ENCODE measurements at regions not wholly inside any gene's neighbourhood (a gene's known extent, or its start where the extent isn't known, plus 50 kb on each side); places are given as distances from the start of the nearest gene placed in this dataset.
"Not testable (repeated sequence)": the region's sequence is repeated elsewhere in the genome, so short reads cannot be mapped to it uniquely, and the experiment has no call there.

DNA sequence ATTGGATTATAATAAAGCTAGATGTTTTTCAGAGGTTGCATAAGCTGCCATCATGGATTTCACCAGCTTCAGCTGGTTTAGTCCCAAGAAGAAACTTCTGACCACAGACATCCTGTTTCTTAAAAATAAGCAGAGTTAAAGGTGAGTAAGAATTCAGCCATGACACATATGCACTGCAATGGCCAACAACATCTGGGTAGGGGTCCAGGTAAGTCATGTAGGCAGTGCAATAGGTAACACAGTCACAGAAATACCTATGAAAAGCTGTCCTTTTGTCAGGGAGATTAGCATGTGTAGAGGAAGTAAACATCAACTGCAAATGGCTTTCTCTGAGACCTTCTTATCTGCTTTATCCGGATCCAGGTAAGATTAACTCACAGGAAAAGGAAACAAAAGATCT is 85.6 kb downstream of the PPIAL4G start:
- WGBS (ENCODE audit: low lambda C conversion rate) = 33% methylated on average over 1 of the region's 1 CpG
- H3K79me2 ChIP-seq (ENCODE audit: insufficient read depth); H2AFZ ChIP-seq (ENCODE audit: low read depth); DNase-seq; H4K20me1 ChIP-seq (ENCODE audit: insufficient read depth); H3K9me2 ChIP-seq; H3K9ac ChIP-seq; H3K36me3 ChIP-seq (replicated peaks in 1 of 2; ENCODE audit: control insufficient read depth in 1 of 2, insufficient read depth in 2 of 2, low read length in 1 of 2); H3K27ac ChIP-seq (ENCODE audit: low read depth in 2 of 2, low read length in 1 of 2); H3K9me3 ChIP-seq; CTCF ChIA-PET; H3K4me3 ChIP-seq (ENCODE audit: low read depth in 2 of 2, low read length in 1 of 2); H3F3A ChIP-seq (replicated peaks; ENCODE audit: insufficient read depth); POLR2A ChIA-PET; H3K27me3 ChIP-seq (ENCODE audit: insufficient read depth); H3K4me2 ChIP-seq; H3K4me1 ChIP-seq (ENCODE audit: control insufficient read depth in 1 of 2, insufficient read depth in 2 of 2, low read depth in 1 of 2, low read length in 1 of 2): not testable (repeated sequence)

GRCh38 chr1:148392505-148392904 is 90.6 kb downstream of the PPIAL4G start:
- H3K4me1 ChIP-seq (ENCODE audit: control insufficient read depth in 1 of 2, insufficient read depth in 2 of 2, low read depth in 1 of 2, low read length in 1 of 2); H4K20me1 ChIP-seq (ENCODE audit: insufficient read depth); POLR2A ChIA-PET; H3K9me2 ChIP-seq; H3K27me3 ChIP-seq (ENCODE audit: insufficient read depth); H3K79me2 ChIP-seq (ENCODE audit: insufficient read depth); H3K27ac ChIP-seq (ENCODE audit: low read depth in 2 of 2, low read length in 1 of 2); H3K9ac ChIP-seq; H3K36me3 ChIP-seq (replicated peaks in 1 of 2; ENCODE audit: control insufficient read depth in 1 of 2, insufficient read depth in 2 of 2, low read length in 1 of 2); DNase-seq; H3F3A ChIP-seq (replicated peaks; ENCODE audit: insufficient read depth); H2AFZ ChIP-seq (ENCODE audit: low read depth); H3K9me3 ChIP-seq; H3K4me3 ChIP-seq (ENCODE audit: low read depth in 2 of 2, low read length in 1 of 2); H3K4me2 ChIP-seq; CTCF ChIA-PET: not testable (repeated sequence)
- WGBS (ENCODE audit: low lambda C conversion rate) = 38% methylated on average over 2 of the region's 2 CpGs

DNA sequence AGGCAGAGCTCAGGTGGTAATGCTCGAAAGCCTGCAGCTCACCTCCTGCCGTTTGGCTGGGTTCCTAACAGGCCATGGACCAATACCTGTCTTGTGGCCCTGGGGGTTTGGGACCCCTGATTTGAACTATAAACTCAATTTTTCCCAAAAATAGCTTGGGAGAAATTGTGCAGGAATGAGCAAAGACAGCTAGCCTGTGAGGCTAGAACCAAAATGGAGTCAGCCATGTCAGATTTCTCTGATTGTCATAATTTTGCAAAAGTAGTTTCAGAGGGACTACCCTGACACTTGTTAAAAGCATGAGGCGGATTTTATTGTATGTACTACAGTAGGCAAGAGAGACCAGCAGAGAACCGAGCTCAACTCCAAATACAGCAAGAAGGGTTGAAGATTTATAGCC is 91.8 kb downstream of the PPIAL4G start:
- H3K9ac ChIP-seq, POLR2A ChIA-PET, H3K9me3 ChIP-seq: not testable (repeated sequence)

DNA sequence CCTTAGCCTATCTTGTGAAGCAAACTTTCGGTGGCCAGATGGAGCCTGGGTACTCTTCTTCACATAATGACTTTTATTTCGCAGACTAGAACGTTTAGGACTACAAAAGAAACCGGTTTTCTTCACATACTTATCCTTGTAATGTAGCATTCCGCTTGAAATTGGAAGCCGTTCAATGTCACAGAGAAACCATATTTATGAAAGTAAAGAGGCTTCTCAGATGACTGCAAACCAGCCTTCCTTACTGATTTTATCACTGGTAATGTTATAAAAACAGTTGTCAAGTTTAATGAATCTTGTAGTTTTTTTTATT is 94.1 kb downstream of the PPIAL4G start:
- ChIA-PET POLR2A (no interaction called here), CTCF (no interaction called here)
- no peak for DNase-seq
- H3F3A ChIP-seq (replicated peaks; ENCODE audit: insufficient read depth) = no peaks in the 10 kb centered on the region
- H3K36me3 ChIP-seq (replicated peaks in 1 of 2; ENCODE audit: control insufficient read depth in 1 of 2, insufficient read depth in 2 of 2, low read length in 1 of 2) = no peaks in the 10 kb centered on the region
- H3K4me3 ChIP-seq (ENCODE audit: low read depth in 2 of 2, low read length in 1 of 2) = peak overlapping the region; percentile 22 to 56
- H3K9ac ChIP-seq = no peak overlapping the region
- no peak overlapping the region for H3K27ac ChIP-seq (ENCODE audit: low read depth in 2 of 2, low read length in 1 of 2)
- no peaks in the 10 kb centered on the region for H3K79me2 ChIP-seq (ENCODE audit: insufficient read depth)
- 7% methylated on average over 6 of the region's 6 CpGs for WGBS (ENCODE audit: low lambda C conversion rate)
- peak overlapping the region; percentile 62; the same call in 1 of the 2 replicates for H3K4me2 ChIP-seq
- no peaks in the 10 kb centered on the region for H3K9me3 ChIP-seq
- H2AFZ ChIP-seq (ENCODE audit: low read depth) = peak overlapping the region; percentile 95
- H3K27me3 ChIP-seq (ENCODE audit: insufficient read depth) = no peaks in the 10 kb centered on the region
- no peaks in the 10 kb centered on the region for H3K9me2 ChIP-seq
- no peaks in the 10 kb centered on the region; a peak in 1 of 4 replicates for H3K4me1 ChIP-seq (ENCODE audit: control insufficient read depth in 1 of 2, insufficient read depth in 2 of 2, low read depth in 1 of 2, low read length in 1 of 2)
- no peaks in the 10 kb centered on the region for H4K20me1 ChIP-seq (ENCODE audit: insufficient read depth)
- TF ChIP-seq SMC3 (IDR thresholded peaks at IDR 0.05; ENCODE audit: low read depth, low read length) (no peak), GATA2 (CRISPR knock-in tag; IDR thresholded peaks at IDR 0.05) (no peak), FOXJ3 (CRISPR knock-in tag; IDR thresholded peaks at IDR 0.05) (no peak), EZH2phosphoT487 (IDR thresholded peaks at IDR 0.05; ENCODE audit: borderline replicate concordance, low read depth) (no peak), FOXM1 (IDR thresholded peaks at IDR 0.05; ENCODE audit: low read depth) (no peak), ELF1 (IDR thresholded peaks at IDR 0.05) (no peak), FOSL2 (IDR thresholded peaks at IDR 0.05; ENCODE audit: borderline replicate concordance, low read depth) (no peak), TAF1 (IDR thresholded peaks at IDR 0.05; ENCODE audit: borderline replicate concordance, low read depth, low read length) (no peak), MXI1 (IDR thresholded peaks at IDR 0.05; ENCODE audit: low read depth, low read length) (no peak), USF2 (IDR thresholded peaks at IDR 0.05; ENCODE audit: borderline replicate concordance, low read depth, low read length) (no peak), RFX5 (IDR thresholded peaks at IDR 0.05; ENCODE audit: low read length) (no peak), NFIC (IDR thresholded peaks at IDR 0.05; ENCODE audit: borderline replicate concordance) (no peak)
- TF ChIP-seq, protein P1, sequence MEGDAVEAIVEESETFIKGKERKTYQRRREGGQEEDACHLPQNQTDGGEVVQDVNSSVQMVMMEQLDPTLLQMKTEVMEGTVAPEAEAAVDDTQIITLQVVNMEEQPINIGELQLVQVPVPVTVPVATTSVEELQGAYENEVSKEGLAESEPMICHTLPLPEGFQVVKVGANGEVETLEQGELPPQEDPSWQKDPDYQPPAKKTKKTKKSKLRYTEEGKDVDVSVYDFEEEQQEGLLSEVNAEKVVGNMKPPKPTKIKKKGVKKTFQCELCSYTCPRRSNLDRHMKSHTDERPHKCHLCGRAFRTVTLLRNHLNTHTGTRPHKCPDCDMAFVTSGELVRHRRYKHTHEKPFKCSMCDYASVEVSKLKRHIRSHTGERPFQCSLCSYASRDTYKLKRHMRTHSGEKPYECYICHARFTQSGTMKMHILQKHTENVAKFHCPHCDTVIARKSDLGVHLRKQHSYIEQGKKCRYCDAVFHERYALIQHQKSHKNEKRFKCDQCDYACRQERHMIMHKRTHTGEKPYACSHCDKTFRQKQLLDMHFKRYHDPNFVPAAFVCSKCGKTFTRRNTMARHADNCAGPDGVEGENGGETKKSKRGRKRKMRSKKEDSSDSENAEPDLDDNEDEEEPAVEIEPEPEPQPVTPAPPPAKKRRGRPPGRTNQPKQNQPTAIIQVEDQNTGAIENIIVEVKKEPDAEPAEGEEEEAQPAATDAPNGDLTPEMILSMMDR (IDR thresholded peaks at IDR 0.05) = no peak
- TF ChIP-seq, protein P2, sequence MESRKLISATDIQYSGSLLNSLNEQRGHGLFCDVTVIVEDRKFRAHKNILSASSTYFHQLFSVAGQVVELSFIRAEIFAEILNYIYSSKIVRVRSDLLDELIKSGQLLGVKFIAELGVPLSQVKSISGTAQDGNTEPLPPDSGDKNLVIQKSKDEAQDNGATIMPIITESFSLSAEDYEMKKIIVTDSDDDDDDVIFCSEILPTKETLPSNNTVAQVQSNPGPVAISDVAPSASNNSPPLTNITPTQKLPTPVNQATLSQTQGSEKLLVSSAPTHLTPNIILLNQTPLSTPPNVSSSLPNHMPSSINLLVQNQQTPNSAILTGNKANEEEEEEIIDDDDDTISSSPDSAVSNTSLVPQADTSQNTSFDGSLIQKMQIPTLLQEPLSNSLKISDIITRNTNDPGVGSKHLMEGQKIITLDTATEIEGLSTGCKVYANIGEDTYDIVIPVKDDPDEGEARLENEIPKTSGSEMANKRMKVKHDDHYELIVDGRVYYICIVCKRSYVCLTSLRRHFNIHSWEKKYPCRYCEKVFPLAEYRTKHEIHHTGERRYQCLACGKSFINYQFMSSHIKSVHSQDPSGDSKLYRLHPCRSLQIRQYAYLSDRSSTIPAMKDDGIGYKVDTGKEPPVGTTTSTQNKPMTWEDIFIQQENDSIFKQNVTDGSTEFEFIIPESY (IDR thresholded peaks at IDR 0.05; ENCODE audit: borderline replicate concordance, low read depth) = no peak

More for the DNA sequence above, 91.8 kb downstream of the PPIAL4G start:
- H2AFZ ChIP-seq (ENCODE audit: low read depth); DNase-seq; H3K36me3 ChIP-seq (replicated peaks in 1 of 2; ENCODE audit: control insufficient read depth in 1 of 2, insufficient read depth in 2 of 2, low read length in 1 of 2); H3K27ac ChIP-seq (ENCODE audit: low read depth in 2 of 2, low read length in 1 of 2); H4K20me1 ChIP-seq (ENCODE audit: insufficient read depth); H3K27me3 ChIP-seq (ENCODE audit: insufficient read depth); H3K4me3 ChIP-seq (ENCODE audit: low read depth in 2 of 2, low read length in 1 of 2); H3K9me2 ChIP-seq; H3K79me2 ChIP-seq (ENCODE audit: insufficient read depth); H3F3A ChIP-seq (replicated peaks; ENCODE audit: insufficient read depth); H3K4me1 ChIP-seq (ENCODE audit: control insufficient read depth in 1 of 2, insufficient read depth in 2 of 2, low read depth in 1 of 2, low read length in 1 of 2); H3K4me2 ChIP-seq; CTCF ChIA-PET: not testable (repeated sequence)
- WGBS (ENCODE audit: low lambda C conversion rate) = 20% methylated on average over 4 of the region's 4 CpGs

All from SK-N-SH (cell line).